ENCODE measurements at regions not wholly inside any gene's neighbourhood (a gene's known extent, or its start where the extent isn't known, plus 50 kb on each side); places are given as distances from the start of the nearest gene placed in this dataset.

- Histone ChIP-seq H3K9me3 (no peaks in the 10 kb centered on the region), H3K4me3 (no peak overlapping the region), H3K36me3 (no peaks in the 10 kb centered on the region), H3K4me1 (no peaks in the 10 kb centered on the region), H3K27ac (no peak overlapping the region), H3K27me3 (no peaks in the 10 kb centered on the region)
- 48 to 51% methylated on average over 6 of the region's 6 CpGs for WGBS, 2 donors
- intact Hi-C loops (cut with DNase I): no loop called here
- no peak for TF ChIP-seq CTCF (IDR thresholded peaks at IDR 0.05)
- no peak for TF ChIP-seq POLR2A (IDR thresholded peaks at IDR 0.05)
- no peak for DNase-seq
Observed at GRCh38 chr4:19382993-19383756, 868.5 kb upstream of the SLIT2 start.

GRCh38 chr4:19381068-19381467 is 870.6 kb upstream of the SLIT2 start:
- intact Hi-C loops (cut with DNase I): no loop called here
- no peak overlapping the region for H3K27ac ChIP-seq
- H3K27me3 ChIP-seq: no peaks in the 10 kb centered on the region
- no peak for DNase-seq
- TF ChIP-seq CTCF (IDR thresholded peaks at IDR 0.05) (no peak), POLR2A (IDR thresholded peaks at IDR 0.05) (no peak)
- H3K4me1 ChIP-seq: no peaks in the 10 kb centered on the region
- H3K4me3 ChIP-seq: no peak overlapping the region
- H3K36me3 ChIP-seq: no peaks in the 10 kb centered on the region
- no peaks in the 10 kb centered on the region for H3K9me3 ChIP-seq
- 70 to 81% methylated on average over 1 of the region's 1 CpG for WGBS, 2 donors

GRCh38 chr4:19380600-19380999 is 871.1 kb upstream of the SLIT2 start:
- no peaks in the 10 kb centered on the region for H3K27me3 ChIP-seq
- no peaks in the 10 kb centered on the region for H3K4me1 ChIP-seq
- no peak overlapping the region for H3K27ac ChIP-seq
- no peaks in the 10 kb centered on the region for H3K36me3 ChIP-seq
- H3K9me3 ChIP-seq: no peaks in the 10 kb centered on the region
- TF ChIP-seq CTCF (IDR thresholded peaks at IDR 0.05) (no peak), POLR2A (IDR thresholded peaks at IDR 0.05) (no peak)
- intact Hi-C loops (cut with DNase I): no loop called here
- no peak overlapping the region for H3K4me3 ChIP-seq
- DNase-seq: no peak
- WGBS, 2 donors: 72 to 73% methylated on average over 2 of the region's 2 CpGs

GRCh38 chr4:19379191-19379708 is 872.5 kb upstream of the SLIT2 start:
- H3K4me1 ChIP-seq: no peaks in the 10 kb centered on the region
- no peaks in the 10 kb centered on the region for H3K27me3 ChIP-seq
- H3K27ac ChIP-seq: no peak overlapping the region
- no peak overlapping the region for H3K4me3 ChIP-seq
- intact Hi-C loops (cut with DNase I): no loop called here
- TF ChIP-seq POLR2A (IDR thresholded peaks at IDR 0.05): no peak
- no peak for TF ChIP-seq CTCF (IDR thresholded peaks at IDR 0.05)
- H3K36me3 ChIP-seq: no peaks in the 10 kb centered on the region
- no peak for DNase-seq
- 64 to 73% methylated on average over 6 of the region's 6 CpGs for WGBS, 2 donors
- H3K9me3 ChIP-seq: no peaks in the 10 kb centered on the region

- no peak for TF ChIP-seq POLR2A (IDR thresholded peaks at IDR 0.05)
- TF ChIP-seq CTCF (IDR thresholded peaks at IDR 0.05): no peak
- Histone ChIP-seq H3K4me3 (no peak overlapping the region), H3K27ac (no peak overlapping the region), H3K4me1 (no peaks in the 10 kb centered on the region), H3K27me3 (no peaks in the 10 kb centered on the region), H3K36me3 (no peaks in the 10 kb centered on the region), H3K9me3 (no peaks in the 10 kb centered on the region)
- no peak for DNase-seq
- WGBS, 2 donors: 79% methylated on average over 2 of the region's 2 CpGs
- intact Hi-C loops (cut with DNase I): no loop called here
Observed at GRCh38 chr4:19375931-19376330, 875.8 kb upstream of the SLIT2 start.

All from esophagus squamous epithelium (tissue), 5 donors.